Fibroblast of mammary gland (primary cell): ENCODE measurements at regions not wholly inside any gene's neighbourhood (a gene's known extent, or its start where the extent isn't known, plus 50 kb on each side); places are given as distances from the start of the nearest gene placed in this dataset.

Experiments used
- DNase-seq: peaks from one replicate; pipeline ENCODE4 v3.0.0-alpha.2; 2010; ENCODE audit warnings: low read depth
- H3K4me3 ChIP-seq: 2 replicates; pipeline ENCODE4 v1.5.1; 2011; ENCODE audit warnings: low read depth, mild to moderate bottlenecking, low read length, moderate library complexity; ENCODE audit not compliant: control insufficient read depth
- TF ChIP-seq, protein P1 (sequence below): conservative IDR thresholded peaks from 2 replicates; pipeline ENCODE4 v1.5.1; 2011; ENCODE audit warnings: low read depth, low read length, inconsistent platforms; ENCODE audit not compliant: control insufficient read depth, insufficient read depth

DNA sequence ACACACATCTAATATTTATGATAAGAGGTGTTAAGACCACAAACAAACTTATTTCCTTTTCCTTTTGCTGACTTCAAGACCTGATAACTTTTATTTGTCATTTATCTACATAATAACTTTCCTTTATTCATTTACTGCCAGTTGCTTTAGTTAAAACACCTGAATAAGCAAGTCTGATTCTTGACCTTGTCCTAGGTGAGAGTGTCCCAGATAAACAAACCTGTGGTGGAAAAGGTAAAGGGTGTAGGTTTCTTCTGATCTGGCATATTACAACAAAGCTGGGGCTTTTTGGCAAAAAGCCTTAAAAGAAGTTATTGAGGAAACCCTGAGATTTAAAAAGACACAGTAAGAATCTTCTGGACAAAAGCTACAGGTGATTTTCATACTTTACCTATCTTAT lies 191.5 kb downstream of the ZBBX start:
- TF ChIP-seq, protein P1, sequence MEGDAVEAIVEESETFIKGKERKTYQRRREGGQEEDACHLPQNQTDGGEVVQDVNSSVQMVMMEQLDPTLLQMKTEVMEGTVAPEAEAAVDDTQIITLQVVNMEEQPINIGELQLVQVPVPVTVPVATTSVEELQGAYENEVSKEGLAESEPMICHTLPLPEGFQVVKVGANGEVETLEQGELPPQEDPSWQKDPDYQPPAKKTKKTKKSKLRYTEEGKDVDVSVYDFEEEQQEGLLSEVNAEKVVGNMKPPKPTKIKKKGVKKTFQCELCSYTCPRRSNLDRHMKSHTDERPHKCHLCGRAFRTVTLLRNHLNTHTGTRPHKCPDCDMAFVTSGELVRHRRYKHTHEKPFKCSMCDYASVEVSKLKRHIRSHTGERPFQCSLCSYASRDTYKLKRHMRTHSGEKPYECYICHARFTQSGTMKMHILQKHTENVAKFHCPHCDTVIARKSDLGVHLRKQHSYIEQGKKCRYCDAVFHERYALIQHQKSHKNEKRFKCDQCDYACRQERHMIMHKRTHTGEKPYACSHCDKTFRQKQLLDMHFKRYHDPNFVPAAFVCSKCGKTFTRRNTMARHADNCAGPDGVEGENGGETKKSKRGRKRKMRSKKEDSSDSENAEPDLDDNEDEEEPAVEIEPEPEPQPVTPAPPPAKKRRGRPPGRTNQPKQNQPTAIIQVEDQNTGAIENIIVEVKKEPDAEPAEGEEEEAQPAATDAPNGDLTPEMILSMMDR = no peak
- no peak overlapping the region for H3K4me3 ChIP-seq
- DNase-seq = no peak

DNA sequence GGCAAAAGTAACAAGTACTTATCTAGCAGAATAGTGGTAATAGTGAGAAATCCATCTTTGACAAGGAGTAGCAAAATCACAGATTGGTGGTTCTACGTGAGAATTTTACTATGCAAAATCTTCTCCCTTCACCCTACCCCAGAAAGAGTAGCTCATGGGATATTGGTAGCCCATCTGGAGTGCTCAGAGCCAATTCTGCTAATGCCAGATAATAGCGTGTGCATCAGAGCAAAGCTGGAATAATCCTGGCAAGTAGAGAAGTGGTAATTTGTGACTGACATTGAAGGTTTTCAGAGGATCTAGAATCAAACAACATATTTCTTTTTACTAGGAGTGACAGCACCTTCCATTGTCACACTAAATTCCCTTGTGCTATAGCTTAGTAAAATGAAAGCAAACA lies 192.9 kb downstream of the ZBBX start:
- TF ChIP-seq, protein P1 = no peak
- DNase-seq = no peak
- H3K4me3 ChIP-seq = no peak overlapping the region

DNA sequence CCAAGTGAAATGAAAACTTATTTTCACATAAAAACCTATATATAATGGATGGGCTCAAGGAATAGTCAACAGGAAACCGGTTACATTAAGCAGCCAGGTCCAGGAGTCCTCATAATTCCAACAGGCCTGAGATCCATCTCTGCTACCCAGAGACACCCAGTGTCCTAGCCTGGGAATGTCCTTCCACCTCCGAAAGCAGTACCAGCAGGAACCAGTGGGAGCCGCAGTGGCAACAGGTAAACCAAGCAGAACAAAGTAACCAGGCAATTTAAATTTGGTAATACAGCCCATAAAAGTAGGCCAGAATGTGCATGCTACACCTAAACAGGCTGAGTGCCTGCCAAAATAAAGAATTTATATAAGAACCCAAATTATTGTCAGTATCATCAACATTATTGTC lies 195.6 kb downstream of the ZBBX start:
- DNase-seq = no peak
- TF ChIP-seq, protein P1 = peak; percentile 18
- H3K4me3 ChIP-seq = no peak overlapping the region

DNA sequence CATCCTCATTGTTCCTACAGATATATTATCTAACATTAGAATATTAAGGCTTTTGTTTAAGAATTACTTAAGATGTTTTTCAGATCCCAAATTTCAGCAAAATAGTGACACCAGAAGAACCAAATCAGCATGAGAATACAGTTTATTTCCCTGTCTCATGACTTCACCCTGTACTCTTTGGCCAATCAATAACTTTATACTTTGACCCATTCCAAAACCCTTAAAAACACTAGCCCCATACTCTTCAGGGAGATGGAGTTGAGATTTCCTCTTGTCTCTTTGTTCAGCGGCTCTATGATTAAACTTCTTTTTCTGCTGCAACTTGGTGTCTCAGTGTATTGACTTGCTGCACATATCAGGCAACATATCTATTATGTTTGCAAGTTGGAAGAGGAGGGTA lies 207.7 kb downstream of the ZBBX start:
- DNase-seq = no peak
- H3K4me3 ChIP-seq = no peak overlapping the region
- TF ChIP-seq, protein P1 = no peak

- no peak for DNase-seq
- no peak overlapping the region for H3K4me3 ChIP-seq
- TF ChIP-seq, protein P1 = no peak
These were observed 212.6 kb downstream of the ZBBX start for GRCh38 chr3:167167491-167167890.

GRCh38 chr3:167166594-167167253 lies 213.4 kb downstream of the ZBBX start:
- no peak overlapping the region for H3K4me3 ChIP-seq
- TF ChIP-seq, protein P1 = no peak
- DNase-seq = no peak

DNA sequence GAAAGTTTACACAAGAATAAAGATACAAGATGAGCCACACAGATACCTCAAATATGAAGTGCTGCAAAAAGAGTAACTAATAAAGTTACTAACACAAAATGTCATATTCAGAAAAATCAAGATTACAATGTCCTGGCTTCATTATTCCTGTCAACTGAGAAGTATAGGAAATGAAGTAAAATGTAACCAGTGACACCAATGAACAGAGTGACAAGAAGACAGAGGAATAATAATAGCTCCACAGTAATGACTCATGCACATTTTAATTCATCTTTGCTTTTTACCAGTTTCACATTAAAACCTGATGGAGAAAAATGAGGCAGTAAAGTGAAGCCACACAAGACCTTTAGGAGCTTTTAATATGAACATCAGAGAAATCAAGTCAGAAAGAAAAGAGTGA lies 214.1 kb downstream of the ZBBX start:
- TF ChIP-seq, protein P1 = no peak
- no peak for DNase-seq
- no peak overlapping the region for H3K4me3 ChIP-seq
